Vagina (tissue), 2 donors: ENCODE measurements at regions not wholly inside any gene's neighbourhood (a gene's known extent, or its start where the extent isn't known, plus 50 kb on each side); places are given as distances from the start of the nearest gene placed in this dataset.

Experiments
- DNase-seq, 2 donors: peaks; one replicate each; pipeline ENCODE4 v3.0.0-alpha.2; 2017; ENCODE audit errors: extremely low spot score in 2 of 2
- H3K27ac ChIP-seq: fragments of 200-600 bp; sonication (generic); one replicate; pipeline ENCODE4 v1.5.1; 2019
- H3K27me3 ChIP-seq: fragments of 200-600 bp; sonication (generic); one replicate; pipeline ENCODE4 v1.5.1; 2019
- H3K36me3 ChIP-seq, 2 donors: fragments of 200-600 bp; sonication (generic); one replicate each; pipeline ENCODE4 v1.5.1; 2017 to 2019
- H3K4me1 ChIP-seq: fragments of 200-600 bp; sonication (generic); one replicate; pipeline ENCODE4 v1.5.1; 2019
- H3K4me3 ChIP-seq, 2 donors: fragments of 200-600 bp; sonication (generic); 1 replicate in 1 of 2; 2 replicates in 1 of 2; pipeline ENCODE4 v1.5.1; 2016 to 2019
- H3K9me3 ChIP-seq: fragments of 200-600 bp; sonication (generic); one replicate; pipeline ENCODE4 v1.5.1; 2019
- CTCF ChIP-seq, 3 experiments: fragments of 450-650 bp in 2 of 3; fragments of 200-600 bp in 1 of 3; sonication (generic) in 1 of 3; IDR thresholded peaks; one replicate each; pipeline ENCODE4 v1.5.1; 2017 to 2019; ENCODE audit warnings: antibody characterized with exemption in 3 of 3, mild to moderate bottlenecking in 2 of 3, moderate library complexity in 2 of 3
- POLR2A ChIP-seq, 2 donors: fragments of 450-650 bp; IDR thresholded peaks; one replicate each; pipeline ENCODE4 v1.6.1; 2017; ENCODE audit warnings: antibody characterized with exemption in 2 of 2, mild to moderate bottlenecking in 2 of 2, moderate library complexity in 2 of 2
- POLR2AphosphoS5 ChIP-seq, 2 donors: sonication (generic); formaldehyde crosslinking; IDR thresholded peaks; one replicate each; pipeline ENCODE4 v1.9.0; 2017; ENCODE audit warnings: antibody characterized with exemption in 2 of 2, mild to moderate bottlenecking in 2 of 2, low read depth in 1 of 2; ENCODE audit not compliant: insufficient read depth in 1 of 2
- intact Hi-C: fragments of 100-400 bp; cut with DNase I; formaldehyde crosslinking; loops from one replicate; pipeline ENCODE4 v1.15.1; 2023

- Histone ChIP-seq H3K4me3 (no peak overlapping the region), H3K9me3 (no peaks in the 10 kb centered on the region), H3K27ac (no peak overlapping the region), H3K36me3 (no peaks in the 10 kb centered on the region), H3K27me3 (no peaks in the 10 kb centered on the region), H3K4me1 (no peaks in the 10 kb centered on the region)
- intact Hi-C loops, result no loop called here
- TF ChIP-seq CTCF (IDR thresholded peaks at IDR 0.05), result no peak
- TF ChIP-seq POLR2A (IDR thresholded peaks at IDR 0.05), result no peak
- TF ChIP-seq POLR2AphosphoS5 (IDR thresholded peaks at IDR 0.05; ENCODE audit: insufficient read depth in 1 of 2, low read depth in 1 of 2), result no peak
- no peak for DNase-seq
Measured at GRCh38 chr5:20655211-20655610, 667.2 kb upstream of the CDH18 start.

GRCh38 chr5:20654746-20655145, 666.7 kb upstream of the CDH18 start:
- Histone ChIP-seq H3K4me3 (no peak overlapping the region), H3K27ac (no peak overlapping the region), H3K9me3 (no peaks in the 10 kb centered on the region), H3K4me1 (no peaks in the 10 kb centered on the region), H3K27me3 (no peaks in the 10 kb centered on the region), H3K36me3 (no peaks in the 10 kb centered on the region)
- no peak for TF ChIP-seq POLR2AphosphoS5 (IDR thresholded peaks at IDR 0.05; ENCODE audit: insufficient read depth in 1 of 2, low read depth in 1 of 2)
- TF ChIP-seq CTCF (IDR thresholded peaks at IDR 0.05), result no peak
- DNase-seq, result no peak
- intact Hi-C loops, result no loop called here

- Histone ChIP-seq H3K27ac (no peak overlapping the region), H3K9me3 (no peaks in the 10 kb centered on the region), H3K4me1 (no peaks in the 10 kb centered on the region), H3K36me3 (no peaks in the 10 kb centered on the region), H3K27me3 (no peaks in the 10 kb centered on the region), H3K4me3 (no peak overlapping the region)
- TF ChIP-seq POLR2A (IDR thresholded peaks at IDR 0.05) (no peak), CTCF (IDR thresholded peaks at IDR 0.05) (no peak), POLR2AphosphoS5 (IDR thresholded peaks at IDR 0.05; ENCODE audit: insufficient read depth in 1 of 2, low read depth in 1 of 2) (no peak)
- no peak for DNase-seq
- intact Hi-C loops, result no loop called here
Measured at GRCh38 chr5:20654033-20654432, 666.0 kb upstream of the CDH18 start.

GRCh38 chr5:20649966-20650365, 662.0 kb upstream of the CDH18 start:
- Histone ChIP-seq H3K36me3 (no peaks in the 10 kb centered on the region), H3K27ac (no peak overlapping the region), H3K9me3 (no peaks in the 10 kb centered on the region), H3K27me3 (no peaks in the 10 kb centered on the region), H3K4me3 (no peak overlapping the region), H3K4me1 (no peaks in the 10 kb centered on the region)
- DNase-seq, result no peak
- no peak for TF ChIP-seq POLR2AphosphoS5 (IDR thresholded peaks at IDR 0.05; ENCODE audit: insufficient read depth in 1 of 2, low read depth in 1 of 2)
- no peak for TF ChIP-seq POLR2A (IDR thresholded peaks at IDR 0.05)
- TF ChIP-seq CTCF (IDR thresholded peaks at IDR 0.05), result no peak
- intact Hi-C loops, result no loop called here

GRCh38 chr5:20648981-20649380, 661.0 kb upstream of the CDH18 start:
- intact Hi-C loops, result no loop called here
- DNase-seq, result no peak
- H3K36me3 ChIP-seq, result no peaks in the 10 kb centered on the region
- H3K4me1 ChIP-seq, result no peaks in the 10 kb centered on the region
- no peaks in the 10 kb centered on the region for H3K9me3 ChIP-seq
- no peaks in the 10 kb centered on the region for H3K27me3 ChIP-seq
- no peak overlapping the region for H3K4me3 ChIP-seq
- no peak overlapping the region for H3K27ac ChIP-seq
- TF ChIP-seq POLR2AphosphoS5 (IDR thresholded peaks at IDR 0.05; ENCODE audit: insufficient read depth in 1 of 2, low read depth in 1 of 2) (no peak), CTCF (IDR thresholded peaks at IDR 0.05) (no peak), POLR2A (IDR thresholded peaks at IDR 0.05) (no peak)
